KMS-11 (cell line): ENCODE measurements at regions not wholly inside any gene's neighbourhood (a gene's known extent, or its start where the extent isn't known, plus 50 kb on each side); places are given as distances from the start of the nearest gene placed in this dataset.

ENCODE experiments used
- H2AFZ ChIP-seq: fragments of 200-600 bp; sonication (generic); 2 replicates; pipeline ENCODE4 v1.6.1; 2016; ENCODE audit warnings: antibody characterized with exemption, mixed run types, low read depth
- H3K27ac ChIP-seq: fragments of 200-600 bp; sonication (generic); 2 replicates; pipeline ENCODE4 v1.6.1; 2016; ENCODE audit warnings: mild to moderate bottlenecking, mixed run types
- H3K27me3 ChIP-seq: fragments of 200-600 bp; sonication (generic); 2 replicates; pipeline ENCODE4 v1.6.1; 2017; ENCODE audit warnings: mild to moderate bottlenecking, low read depth, mixed run types, moderate library complexity; ENCODE audit not compliant: insufficient read depth
- H3K36me3 ChIP-seq: fragments of 200-600 bp; sonication (generic); 2 replicates; pipeline ENCODE4 v1.6.1; 2017; ENCODE audit warnings: mild to moderate bottlenecking, mixed run types; ENCODE audit not compliant: insufficient read depth
- H3K4me1 ChIP-seq: fragments of 200-600 bp; sonication (generic); 2 replicates; pipeline ENCODE4 v1.6.1; 2016; ENCODE audit warnings: mild to moderate bottlenecking, low read depth, mixed run types; ENCODE audit not compliant: poor library complexity, severe bottlenecking
- H3K4me2 ChIP-seq: fragments of 200-600 bp; sonication (generic); 2 replicates; pipeline ENCODE4 v1.7.0; 2016; ENCODE audit warnings: mild to moderate bottlenecking, mixed run types
- H3K4me3 ChIP-seq: fragments of 200-600 bp; sonication (generic); IDR thresholded peaks from 2 replicates; pipeline ENCODE4 v1.6.1; 2017; ENCODE audit warnings: low read depth, low read length, mixed read lengths; ENCODE audit not compliant: insufficient read depth
- H3K79me2 ChIP-seq: fragments of 200-600 bp; sonication (generic); 2 replicates; pipeline ENCODE4 v1.6.1; 2016; ENCODE audit warnings: low read depth, mixed run types; ENCODE audit not compliant: insufficient read depth
- H3K9ac ChIP-seq: fragments of 200-600 bp; sonication (generic); 2 replicates; pipeline ENCODE4 v1.6.1; 2016; ENCODE audit warnings: mild to moderate bottlenecking, mixed run types
- H4K20me1 ChIP-seq: fragments of 200-600 bp; sonication (generic); 2 replicates; pipeline ENCODE4 v1.6.1; 2016; ENCODE audit warnings: mild to moderate bottlenecking, mixed run types; ENCODE audit not compliant: insufficient read depth
- TF ChIP-seq, protein P1 (sequence below): fragments of 200-600 bp; sonication (generic); conservative IDR thresholded peaks from 2 replicates; pipeline ENCODE4 v1.6.1; 2017; ENCODE audit warnings: low read depth, mild to moderate bottlenecking, antibody characterized with exemption, low read length, moderate library complexity, mixed read lengths

DNA sequence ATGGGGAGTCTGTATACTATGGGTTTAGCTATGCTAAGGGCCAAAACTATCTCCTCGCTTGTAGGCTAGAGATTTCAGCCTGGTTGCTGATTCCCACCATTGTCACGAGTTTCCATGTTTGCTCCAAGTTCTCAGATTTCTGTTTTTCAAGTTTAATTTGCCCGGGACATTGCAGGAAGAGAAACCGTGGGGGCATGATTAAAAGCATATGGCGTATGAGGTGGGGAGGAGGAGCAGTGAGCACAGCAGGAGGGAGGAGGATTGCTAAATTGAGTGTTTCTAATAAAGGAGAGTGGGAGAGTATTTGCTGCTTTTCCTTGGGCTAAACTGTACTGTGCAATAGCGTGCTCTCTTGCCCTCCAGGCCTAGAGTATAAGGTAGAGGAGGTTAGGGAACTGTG lies 558.4 kb downstream of the METTL15 start:
- Histone ChIP-seq H4K20me1 (no peaks in the 10 kb centered on the region), H2AFZ (no peak overlapping the region), H3K4me3 (no peak overlapping the region), H3K36me3 (no peaks in the 10 kb centered on the region), H3K27ac (no peak overlapping the region), H3K9ac (no peak overlapping the region), H3K79me2 (no peaks in the 10 kb centered on the region), H3K4me2 (no peak overlapping the region), H3K4me1 (no peaks in the 10 kb centered on the region), H3K27me3 (no peaks in the 10 kb centered on the region)
- TF ChIP-seq, protein P1, sequence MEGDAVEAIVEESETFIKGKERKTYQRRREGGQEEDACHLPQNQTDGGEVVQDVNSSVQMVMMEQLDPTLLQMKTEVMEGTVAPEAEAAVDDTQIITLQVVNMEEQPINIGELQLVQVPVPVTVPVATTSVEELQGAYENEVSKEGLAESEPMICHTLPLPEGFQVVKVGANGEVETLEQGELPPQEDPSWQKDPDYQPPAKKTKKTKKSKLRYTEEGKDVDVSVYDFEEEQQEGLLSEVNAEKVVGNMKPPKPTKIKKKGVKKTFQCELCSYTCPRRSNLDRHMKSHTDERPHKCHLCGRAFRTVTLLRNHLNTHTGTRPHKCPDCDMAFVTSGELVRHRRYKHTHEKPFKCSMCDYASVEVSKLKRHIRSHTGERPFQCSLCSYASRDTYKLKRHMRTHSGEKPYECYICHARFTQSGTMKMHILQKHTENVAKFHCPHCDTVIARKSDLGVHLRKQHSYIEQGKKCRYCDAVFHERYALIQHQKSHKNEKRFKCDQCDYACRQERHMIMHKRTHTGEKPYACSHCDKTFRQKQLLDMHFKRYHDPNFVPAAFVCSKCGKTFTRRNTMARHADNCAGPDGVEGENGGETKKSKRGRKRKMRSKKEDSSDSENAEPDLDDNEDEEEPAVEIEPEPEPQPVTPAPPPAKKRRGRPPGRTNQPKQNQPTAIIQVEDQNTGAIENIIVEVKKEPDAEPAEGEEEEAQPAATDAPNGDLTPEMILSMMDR = no peak

DNA sequence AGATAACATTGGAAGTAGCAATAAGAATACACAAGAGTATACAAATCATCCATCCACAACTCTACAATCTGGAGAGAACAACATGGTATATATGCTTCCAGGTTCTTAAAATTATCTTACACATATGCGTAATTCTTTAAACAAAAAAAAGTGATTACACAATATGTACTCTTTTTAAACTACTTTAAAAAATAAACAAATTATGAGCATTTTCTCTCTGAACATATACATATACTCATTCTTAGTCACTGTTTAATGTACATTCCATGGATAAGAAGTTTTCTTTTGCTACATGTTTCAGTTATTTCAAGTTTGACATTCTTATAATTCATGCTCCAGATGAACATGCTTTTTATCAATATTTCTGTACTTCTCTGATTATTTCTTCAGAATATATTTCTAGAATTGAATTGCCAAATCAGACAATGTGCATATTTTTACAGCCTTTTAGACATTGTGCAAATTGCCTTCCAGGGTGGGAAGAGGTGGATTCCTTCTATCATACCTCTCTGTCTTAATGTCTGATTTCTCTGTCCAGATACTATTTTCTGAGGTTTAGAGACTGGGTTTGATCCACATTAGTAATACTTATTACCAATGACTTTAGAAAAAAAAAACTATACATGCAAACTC lies 551.6 kb downstream of the METTL15 start:
- no peak overlapping the region for H3K4me2 ChIP-seq
- H3K4me3 ChIP-seq = no peak overlapping the region
- no peak overlapping the region for H2AFZ ChIP-seq
- H3K9ac ChIP-seq = no peak overlapping the region
- no peaks in the 10 kb centered on the region for H3K27me3 ChIP-seq
- no peaks in the 10 kb centered on the region for H3K79me2 ChIP-seq
- H3K36me3 ChIP-seq = no peaks in the 10 kb centered on the region
- TF ChIP-seq, protein P1 = no peak
- no peaks in the 10 kb centered on the region for H4K20me1 ChIP-seq
- no peak overlapping the region for H3K27ac ChIP-seq
- H3K4me1 ChIP-seq = no peaks in the 10 kb centered on the region

DNA sequence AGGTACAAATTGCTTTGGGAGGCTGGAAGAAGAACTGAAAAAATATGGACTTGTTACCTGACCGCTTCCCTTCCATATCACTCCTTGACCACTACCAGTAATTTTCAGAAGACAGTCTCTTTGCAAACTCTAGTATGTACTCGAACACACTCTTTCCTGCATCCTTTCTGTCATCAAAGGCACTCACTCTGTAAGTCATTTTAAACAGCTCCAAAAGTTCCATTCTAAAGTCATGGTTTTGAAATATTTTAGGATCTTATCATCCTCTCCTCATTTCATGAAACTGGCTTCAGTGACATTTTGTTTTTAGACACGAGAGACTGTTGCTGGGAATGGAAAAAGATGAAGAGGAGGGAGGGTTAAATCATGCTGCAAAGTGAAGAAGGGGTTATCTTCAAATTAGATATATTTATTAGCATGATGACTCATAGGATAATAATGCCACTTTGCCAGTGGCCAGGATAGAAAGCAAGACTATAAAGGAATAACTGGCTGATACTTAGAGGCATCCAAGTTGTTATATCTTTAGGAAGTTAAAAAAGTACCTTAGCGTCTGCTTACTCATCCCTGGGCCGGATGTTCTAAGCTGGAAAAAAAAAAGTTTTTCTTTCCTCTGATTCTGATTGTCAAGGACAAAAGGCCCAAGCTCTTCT lies 549.3 kb downstream of the METTL15 start:
- TF ChIP-seq, protein P1 = no peak
- Histone ChIP-seq H3K4me3 (no peak overlapping the region), H4K20me1 (no peaks in the 10 kb centered on the region), H3K36me3 (no peaks in the 10 kb centered on the region), H3K27ac (no peak overlapping the region), H2AFZ (no peak overlapping the region), H3K79me2 (no peaks in the 10 kb centered on the region), H3K27me3 (no peaks in the 10 kb centered on the region), H3K9ac (no peak overlapping the region), H3K4me1 (no peaks in the 10 kb centered on the region), H3K4me2 (no peak overlapping the region)

DNA sequence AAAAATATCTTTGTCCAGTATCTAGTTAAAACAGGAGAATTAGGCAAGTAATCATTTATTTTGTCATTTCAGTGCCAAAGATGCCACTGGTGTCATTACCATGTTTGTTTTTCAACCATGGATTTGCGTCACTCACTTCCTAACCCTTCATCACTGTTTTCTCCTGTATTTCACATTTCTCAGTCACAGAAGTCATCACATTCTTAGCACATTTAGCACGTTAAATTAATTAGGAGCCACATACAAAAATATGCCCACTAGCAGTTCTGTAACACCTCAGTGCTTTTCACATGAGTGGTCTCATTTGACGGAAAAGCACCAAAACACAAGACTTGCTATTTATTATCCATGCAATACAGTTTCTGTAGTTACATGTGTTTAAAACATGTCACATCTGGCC lies 546.0 kb downstream of the METTL15 start:
- Histone ChIP-seq H3K36me3 (no peaks in the 10 kb centered on the region), H2AFZ (no peak overlapping the region), H4K20me1 (no peaks in the 10 kb centered on the region), H3K27me3 (no peaks in the 10 kb centered on the region), H3K4me1 (no peaks in the 10 kb centered on the region), H3K4me3 (no peak overlapping the region), H3K4me2 (no peak overlapping the region), H3K27ac (no peak overlapping the region), H3K79me2 (no peaks in the 10 kb centered on the region), H3K9ac (no peak overlapping the region)
- TF ChIP-seq, protein P1 = no peak
